NCI-H1417 (cell line): ENCODE measurements at regions not wholly inside any gene's neighbourhood (a gene's known extent, or its start where the extent isn't known, plus 50 kb on each side); places are given as distances from the start of the nearest gene placed in this dataset.

Experiments used
- DNase-seq, 3 experiments: peaks; one replicate each; lab custom pipeline; 2025; lab: John Stamatoyannopoulos, UW

DNA sequence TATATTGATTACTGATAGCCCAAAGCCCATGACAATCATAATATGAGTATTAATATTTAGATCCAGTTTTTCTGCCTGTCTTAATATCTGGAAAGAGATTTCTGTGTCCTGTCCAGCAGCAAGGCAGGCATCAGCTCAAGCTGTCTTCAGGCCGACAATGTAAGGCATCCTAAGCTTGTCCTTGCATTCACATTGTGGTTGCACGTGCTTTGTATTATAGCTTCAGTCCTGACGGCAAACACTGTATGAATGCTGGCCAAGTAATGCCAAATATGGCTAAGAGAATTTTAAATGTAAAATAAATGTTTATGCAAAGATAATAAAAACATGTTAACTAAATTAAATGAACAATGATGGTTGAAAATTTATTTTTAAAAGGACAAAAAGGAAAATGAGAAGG lies 255.7 kb upstream of the RPS6KA3 start:
- no peak for DNase-seq

DNA sequence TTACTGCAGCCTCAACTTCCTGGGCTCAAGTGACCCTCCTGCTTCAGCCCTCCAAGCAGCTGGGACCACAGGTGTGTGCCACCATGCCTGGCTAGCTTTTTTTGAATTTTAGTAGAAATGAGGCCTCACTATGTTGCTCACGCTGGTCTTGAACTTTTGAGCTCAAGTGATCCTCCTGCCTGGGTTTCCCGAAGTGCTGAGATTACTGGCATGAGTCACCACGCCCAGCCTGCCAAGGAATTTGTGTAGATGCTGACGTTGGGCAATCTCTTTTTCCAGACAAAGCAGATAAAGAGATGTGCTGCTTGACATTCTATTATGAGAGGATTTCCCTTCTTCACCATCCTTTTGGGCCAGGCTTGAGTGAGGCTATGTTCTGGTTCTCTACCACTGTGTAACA lies 254.5 kb upstream of the RPS6KA3 start:
- no peak for DNase-seq

DNA sequence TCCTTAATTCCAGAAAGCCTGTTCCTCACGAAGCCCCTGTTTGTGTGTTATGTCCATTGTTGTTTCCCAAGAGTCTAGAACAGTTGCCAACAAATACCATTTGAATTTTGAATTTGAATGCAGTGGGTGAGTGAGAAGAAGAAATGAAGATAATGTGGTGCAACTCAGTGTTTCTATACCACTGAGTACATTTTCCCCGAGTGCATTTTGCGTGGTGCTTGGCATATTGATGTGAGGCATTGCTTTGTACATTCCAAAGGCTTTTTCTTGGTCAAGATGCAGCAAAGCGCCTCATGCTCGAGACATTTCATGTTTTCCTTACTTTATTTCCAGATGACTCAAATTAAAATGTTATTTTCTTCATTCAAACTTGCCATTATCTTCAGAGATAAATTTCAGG lies 253.1 kb upstream of the RPS6KA3 start:
- DNase-seq, result no peak

DNA sequence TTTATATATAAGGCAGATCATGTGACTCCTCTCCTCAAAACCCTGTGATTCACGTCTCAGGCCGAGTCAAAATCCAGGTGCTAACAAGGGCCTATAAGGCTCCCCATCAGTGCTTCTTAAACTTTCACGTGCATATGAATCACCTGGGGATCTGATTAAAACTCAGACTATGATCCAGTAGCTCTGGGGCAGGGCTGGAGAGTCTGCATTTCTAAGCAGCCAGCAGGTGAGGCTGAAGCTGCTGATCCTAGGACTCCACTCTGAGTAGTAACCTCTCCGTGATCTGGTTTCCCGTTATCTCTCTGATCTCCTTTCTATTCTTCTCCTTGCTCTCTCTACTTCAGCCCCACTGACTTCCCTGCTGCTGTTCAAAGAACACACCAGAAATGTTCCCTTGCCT lies 252.4 kb upstream of the RPS6KA3 start:
- no peak for DNase-seq

DNA sequence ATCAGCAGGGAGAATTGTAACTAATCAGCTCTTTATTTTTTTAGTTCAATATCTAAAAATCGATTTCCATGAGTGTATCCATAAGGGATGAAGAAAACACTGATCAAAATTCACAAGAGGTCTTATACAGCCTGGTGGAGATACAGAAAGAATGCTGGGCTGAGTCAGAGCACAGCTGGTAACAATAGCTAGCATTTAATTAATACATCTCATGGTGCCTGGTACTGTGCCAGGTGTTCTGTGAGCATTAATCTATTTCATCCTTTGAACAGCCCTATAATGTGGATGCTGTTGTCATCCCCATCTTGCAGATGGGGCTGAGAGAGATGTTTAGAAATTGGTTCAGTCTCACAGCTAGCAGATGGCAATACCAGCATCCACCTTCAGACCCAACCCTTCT lies 250.9 kb upstream of the RPS6KA3 start:
- DNase-seq, result no peak

DNA sequence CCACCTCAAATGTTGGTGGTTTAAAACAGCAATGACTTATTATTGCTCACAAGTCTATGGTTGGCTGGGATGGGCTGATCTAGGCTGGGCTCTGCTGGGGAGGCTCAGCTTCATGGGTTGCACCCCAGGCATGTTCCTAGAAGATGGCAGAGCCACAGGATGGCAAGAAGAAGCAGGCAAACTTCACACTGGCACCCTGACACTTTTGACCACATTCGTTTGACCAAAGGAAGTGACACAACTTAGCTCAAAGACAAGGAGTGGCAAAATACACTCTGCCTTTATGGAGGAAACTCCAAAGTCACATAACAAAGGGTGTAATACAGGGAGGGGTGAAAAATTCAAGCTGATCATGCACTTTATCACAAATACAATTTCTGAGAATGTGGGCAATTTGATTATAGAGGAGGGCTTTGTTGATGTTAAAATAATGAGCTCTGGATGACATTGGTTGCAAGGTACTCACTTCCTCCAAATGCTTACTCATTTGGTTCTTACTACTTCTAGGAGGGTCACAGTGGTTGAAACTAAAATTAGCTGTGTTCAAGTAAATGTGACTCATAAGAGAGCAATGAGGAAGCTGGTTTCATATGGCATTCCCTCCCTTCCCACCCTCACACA lies 249.2 kb upstream of the RPS6KA3 start:
- no peak for DNase-seq

DNA sequence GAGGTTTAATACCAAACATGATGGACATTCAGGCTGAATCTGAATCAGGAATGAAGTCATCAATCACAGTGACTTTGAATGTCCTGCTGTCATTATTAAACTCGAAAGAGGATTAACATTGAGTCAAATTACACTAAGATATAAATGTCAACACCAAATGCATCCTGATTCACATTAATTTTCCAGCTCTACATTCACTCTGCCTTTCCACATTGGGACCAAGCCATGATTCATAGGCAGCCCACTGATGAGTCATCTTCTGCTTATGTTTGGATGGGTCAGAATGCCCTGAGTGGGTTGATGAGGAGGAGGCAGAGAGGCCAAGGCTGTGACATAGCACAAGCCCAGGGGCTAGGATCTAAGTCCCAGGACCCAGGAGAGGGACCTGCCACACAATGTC lies 247.6 kb upstream of the RPS6KA3 start:
- DNase-seq, result no peak

DNA sequence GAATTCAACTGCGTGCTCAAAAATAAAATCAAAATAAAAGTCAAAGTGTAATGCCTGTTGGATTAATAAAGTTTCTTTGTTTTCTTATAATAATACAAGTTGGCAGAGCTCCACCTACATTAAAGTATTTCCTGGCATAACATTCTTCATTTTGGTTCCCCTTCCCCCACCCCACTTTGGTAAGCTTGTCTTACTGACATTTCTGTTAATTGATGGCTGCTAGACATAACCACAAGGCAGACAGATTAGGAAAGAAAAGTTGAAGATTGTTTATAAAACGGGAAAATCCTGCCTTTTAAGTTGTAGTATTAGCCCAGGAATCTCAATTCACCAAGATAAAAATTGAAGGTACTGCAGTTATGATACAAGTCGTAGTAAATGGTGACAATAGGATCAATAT lies 246.5 kb upstream of the RPS6KA3 start:
- DNase-seq, result no peak

DNA sequence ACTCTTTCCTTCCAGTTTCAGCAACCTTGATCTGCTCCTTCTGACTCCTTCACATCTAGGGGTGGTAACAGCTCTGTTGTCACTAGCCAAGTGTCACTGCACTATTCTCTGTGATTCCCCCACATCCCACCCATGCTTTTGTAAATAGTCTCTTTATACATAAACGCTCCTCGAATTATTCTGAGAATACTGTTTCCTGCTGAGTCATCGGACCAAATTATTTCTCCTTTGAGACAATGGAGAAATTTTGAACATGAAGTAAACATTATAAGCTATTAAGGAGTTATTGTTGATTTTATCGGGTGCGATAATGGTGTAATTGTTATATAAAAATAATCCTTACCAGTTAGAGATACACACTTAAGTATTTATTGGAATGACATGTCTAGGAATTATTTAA lies 245.1 kb upstream of the RPS6KA3 start:
- no peak for DNase-seq

DNA sequence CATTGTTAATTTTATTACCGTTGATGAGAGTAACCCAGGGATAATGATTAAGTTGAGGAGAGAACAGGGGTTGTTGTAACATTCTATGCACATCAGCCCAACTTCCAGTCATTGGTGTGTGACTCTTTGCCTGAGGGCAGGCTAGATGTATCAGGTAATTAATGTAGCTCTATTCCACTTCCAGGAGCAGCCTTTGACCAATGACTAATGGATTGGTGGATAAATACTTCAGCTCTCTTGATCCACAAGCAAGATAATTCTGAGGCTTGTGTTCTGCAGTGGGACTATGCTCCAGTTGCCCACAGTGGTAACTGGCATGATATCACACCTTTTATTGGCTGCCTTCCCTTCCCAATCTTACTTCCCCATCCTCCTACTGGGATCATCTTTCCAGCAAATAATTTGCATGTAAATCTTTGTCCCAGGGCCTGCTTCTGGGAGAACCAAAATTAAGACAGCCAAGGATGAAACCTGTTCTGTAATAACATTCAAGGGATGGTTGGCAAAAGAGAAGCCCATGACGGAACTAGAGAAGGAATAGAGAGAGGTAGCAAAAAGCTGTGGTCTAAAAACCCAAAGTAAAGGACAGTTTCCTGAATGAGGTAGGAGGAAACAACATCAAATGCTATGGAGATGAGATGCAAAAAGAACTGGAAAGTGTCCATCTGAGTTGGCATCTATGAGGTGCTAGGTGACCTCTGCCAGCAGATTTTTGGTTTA lies 241.4 kb upstream of the RPS6KA3 start:
- DNase-seq, result peak in 1 of 3 experiments; percentile 31

DNA sequence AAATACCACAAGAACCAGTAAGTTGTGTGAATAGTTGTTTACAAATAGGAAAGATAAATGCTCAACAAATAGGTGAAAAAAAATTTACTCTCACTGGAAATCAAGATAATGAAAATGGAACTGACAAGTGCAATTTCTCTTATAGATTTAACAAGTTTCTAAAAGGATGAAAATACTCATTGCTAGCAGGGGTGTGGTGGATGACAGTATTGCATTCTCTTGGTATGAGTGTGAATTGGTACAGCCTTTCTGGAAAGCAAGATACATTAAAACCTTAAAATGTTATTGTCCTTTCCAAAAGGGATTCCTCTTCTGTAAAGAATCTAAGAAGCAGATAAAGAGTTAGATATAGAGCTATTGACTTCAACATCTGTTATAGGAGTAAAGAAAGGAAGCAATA lies 240.0 kb upstream of the RPS6KA3 start:
- DNase-seq, result no peak

DNA sequence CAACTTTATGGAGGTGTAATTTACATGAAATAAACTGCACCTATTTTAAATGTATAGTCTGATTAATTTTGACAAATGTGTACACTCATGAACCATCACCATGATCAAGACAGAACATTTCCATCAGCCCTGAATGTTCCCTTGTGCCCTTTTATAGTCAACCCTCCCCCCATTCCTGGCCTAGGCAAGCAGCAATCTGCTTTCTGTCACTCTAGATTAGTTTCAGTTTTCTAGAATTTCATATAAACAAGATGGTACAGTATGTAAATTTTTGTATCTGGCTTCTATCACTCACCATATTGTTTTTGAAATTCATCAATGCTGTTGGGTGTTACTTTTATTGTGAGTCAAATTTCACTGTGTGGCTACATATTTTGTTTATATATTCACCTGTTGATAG lies 234.2 kb upstream of the RPS6KA3 start:
- DNase-seq, result no peak

DNA sequence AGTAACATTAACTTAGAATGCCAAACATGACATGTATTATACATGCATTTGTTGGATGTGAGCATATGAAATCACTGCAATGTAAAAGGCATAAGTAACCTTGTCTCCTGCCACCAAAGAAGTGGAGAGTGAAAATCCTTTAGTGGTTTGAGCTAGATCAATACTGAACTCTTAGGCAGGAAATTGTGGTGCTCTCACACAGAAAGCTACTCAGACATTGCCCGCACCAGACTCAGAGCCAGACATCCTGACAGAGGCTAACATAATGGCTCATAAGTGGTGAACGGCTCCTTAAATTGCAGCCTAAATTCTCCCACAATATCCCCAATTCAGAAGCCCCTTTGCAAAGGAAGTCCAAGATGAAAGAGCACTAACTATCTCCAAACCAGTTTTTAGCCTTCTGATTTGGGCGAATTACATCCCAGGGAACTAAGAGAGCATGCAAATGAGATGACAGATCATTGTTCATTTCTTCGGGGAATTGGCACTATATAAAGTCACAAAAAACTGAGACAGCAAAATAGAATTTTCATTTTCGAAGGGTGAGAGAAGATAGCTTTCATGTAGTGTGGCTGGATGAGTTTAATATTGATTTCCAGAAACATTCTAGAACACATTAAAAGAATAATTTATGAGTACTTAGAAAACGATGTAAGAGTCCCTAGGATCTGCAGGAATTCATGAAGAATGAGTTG lies 233.6 kb upstream of the RPS6KA3 start:
- DNase-seq, result no peak

DNA sequence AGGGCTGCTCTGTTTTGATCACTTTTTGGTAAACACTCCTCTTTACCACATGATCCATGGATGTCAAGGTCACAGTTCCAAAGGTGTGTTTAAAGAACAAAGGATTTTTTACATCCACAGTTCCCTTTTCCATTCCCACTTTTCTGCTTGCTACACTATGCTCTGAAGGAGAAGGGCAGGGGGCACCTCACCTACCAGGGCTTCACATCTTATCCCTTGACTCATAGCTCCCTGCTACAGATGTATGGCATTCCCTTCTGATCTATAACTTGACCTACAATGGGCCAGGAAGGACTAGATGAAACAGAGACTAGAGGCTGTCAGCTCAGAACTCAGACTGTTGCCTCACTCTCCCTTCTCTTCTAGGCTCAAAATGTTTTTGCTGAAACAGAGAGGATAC lies 233.1 kb upstream of the RPS6KA3 start:
- no peak for DNase-seq

DNA sequence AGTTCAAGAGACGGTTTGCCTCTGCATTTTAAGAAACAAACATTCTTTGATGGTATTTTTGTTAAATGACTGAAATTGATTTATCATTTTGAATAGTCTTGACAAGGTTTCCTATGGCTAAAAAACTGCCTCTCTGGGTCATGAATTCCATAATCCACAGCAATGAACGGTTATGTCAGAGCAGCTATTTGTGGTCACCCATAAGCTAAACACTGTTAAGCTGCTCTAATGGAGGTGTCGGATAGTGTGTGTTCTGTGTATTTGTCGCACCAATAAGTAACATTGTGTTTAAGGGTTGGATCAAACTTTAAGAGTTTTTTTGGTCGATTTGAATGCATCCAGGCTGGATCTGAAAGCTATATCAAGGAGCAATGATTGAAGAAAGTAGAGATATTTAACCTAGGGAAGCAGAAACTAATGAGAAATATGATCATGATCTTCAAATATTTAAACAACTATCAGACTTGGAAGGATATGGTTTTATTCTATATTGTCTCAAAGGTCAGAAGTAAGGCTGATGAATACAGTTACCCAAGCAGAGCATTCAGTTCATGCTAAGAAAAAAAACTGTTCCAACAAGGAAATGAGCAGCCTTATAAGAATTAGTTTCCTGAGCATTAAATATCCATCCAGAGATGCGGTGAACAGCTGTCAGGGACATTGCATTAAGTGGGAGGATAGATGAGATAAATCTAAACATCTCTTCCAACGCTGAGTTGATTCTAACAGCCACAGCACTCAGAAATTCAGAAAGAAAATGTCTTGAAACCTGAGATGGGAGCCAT lies 232.3 kb upstream of the RPS6KA3 start:
- DNase-seq, result peak in 1 of 3 experiments; percentile 44

DNA sequence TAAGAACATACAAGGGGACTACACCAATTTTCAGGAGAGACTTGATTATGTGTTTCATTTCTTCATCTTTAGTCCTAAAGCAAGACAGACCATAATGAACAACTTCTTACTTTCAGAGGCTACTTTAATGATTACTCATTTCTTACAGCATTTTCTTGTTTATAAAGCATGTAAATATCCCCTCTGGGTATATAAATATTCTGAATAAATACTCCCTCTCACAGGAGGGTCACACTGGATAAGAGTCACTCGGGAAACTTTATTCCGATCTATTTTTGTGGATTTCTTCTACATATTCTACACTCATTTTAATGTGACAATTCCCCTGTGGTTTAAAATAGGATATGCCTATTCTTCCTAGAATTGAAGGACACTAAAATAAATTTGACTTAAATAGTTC lies 228.9 kb upstream of the RPS6KA3 start:
- no peak for DNase-seq

DNA sequence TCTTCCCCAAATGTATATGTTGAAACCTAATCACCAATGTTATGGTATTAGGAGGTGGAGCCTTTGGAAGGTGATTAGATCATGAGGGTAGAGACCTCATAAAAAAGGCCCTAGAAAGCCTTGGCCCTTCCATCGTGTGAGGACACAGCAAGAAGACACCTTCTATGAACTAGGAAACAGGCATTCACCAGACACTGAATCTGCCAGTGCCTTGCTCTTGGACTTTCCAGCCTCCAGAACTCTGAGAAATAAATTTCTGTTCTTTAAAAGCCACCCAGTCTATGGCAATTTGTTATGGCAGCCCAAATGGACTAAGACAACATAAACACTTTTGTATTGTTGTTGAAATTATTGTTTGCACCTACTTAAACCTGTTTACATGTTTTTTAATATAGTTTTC lies 221.8 kb upstream of the RPS6KA3 start:
- DNase-seq, result no peak

DNA sequence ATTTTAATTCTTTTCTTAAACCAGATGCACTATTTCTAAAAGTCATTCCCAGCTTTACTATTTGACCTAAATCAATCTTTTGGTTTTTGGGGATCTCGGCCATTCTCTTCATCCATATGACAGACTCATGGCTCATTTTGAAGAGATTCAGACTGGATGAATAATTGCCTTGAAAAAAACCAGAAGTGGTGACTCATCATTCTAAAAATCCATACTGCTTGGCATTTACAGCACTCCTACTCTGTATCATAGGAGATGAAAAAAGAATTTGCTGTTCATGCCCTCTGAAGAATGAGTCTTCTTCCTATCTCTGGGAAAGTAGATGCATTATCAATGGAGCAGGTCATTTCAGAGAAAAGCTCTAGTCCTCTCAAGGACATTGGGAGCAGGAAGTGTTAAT lies 220.5 kb upstream of the RPS6KA3 start:
- no peak for DNase-seq

DNA sequence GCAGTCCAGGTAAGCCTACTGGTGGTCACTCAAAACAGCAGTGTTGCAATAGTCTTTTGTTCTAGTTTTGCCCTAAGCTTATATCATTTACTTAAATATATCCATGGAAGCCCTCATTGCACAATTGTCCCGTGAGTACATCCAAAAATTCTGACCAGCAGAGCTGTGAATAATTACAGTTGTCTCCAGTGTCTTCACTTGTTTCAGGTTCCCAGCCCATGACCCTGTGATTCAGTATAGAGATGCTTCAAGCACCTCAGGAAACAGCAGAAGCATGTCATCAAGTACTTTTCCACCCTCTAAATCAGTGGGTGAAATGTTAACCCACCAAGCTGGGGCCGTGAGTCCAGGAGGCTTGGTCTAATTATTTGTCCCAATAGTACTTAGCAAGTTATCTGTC lies 214.9 kb upstream of the RPS6KA3 start:
- DNase-seq, result no peak

DNA sequence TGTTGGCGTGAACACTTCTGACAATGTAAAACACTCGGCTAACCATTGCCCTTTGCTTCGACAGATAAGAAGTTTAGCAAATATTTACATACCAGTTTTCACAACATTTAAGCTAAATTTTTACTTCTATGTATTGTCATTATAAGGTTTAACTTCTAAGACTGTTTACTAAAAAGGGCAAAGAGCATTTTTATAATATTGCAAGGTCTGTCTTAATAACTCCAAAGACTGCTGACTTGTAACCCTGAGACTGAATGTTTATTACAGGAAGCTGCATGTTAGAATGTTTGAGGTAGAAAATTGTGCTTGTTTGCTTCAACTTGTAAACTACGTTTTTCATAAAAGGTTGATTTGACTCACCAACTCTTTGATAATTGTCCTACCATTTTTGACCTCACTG lies 213.2 kb upstream of the RPS6KA3 start:
- no peak for DNase-seq

DNA sequence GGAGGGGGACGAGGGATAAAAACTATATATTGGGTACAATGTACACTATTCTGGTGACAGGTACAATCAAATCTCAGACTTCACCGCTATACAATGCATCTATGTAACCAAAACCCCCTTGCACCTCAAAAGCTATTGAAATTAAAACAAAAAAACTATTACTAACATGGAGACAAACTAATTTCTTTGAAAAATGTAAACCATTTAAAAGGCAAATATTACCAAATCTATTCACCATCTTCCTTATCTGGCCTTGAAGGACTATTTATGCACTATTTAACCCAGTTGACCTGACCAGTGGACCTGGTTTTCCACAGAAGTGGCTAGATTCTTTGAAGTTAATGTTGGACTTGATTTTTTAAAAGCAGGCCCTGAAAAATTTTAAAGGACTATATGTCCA lies 212.3 kb upstream of the RPS6KA3 start:
- DNase-seq, result no peak

DNA sequence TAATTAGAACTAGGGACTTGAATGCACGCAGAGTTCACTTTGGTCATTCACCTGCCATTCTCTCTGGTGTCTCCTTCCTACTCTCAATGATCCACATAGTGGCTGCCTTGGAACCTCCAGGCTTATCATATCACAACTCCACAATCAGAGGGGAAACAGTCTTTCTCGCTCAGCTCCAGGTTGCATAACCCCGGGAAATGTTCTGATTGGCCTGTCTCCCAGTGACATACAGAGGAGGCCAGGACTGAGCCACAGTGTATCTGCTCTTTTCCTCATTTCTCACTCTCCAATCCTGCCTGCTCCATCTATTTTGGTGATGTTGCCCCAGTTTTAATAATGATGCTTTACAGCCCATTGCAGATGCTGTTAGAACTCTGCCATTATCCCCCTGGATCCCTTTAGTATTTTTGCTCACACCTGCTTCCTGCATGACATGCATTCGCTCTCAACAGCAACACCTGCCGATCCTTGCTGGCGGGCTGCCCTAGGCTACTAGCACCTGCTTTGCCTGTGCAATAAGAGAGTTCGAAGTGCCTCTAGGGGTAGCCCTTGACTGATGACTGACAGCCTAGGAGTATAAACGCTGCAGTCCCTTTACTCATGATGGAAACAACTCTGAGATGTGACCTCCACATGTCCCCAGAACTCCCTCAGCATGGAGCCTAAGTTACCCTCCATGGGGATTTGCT lies 211.3 kb upstream of the RPS6KA3 start:
- DNase-seq, result peak; percentile 85 to 96 (median 90)
